Fibroblast of upper back skin (primary cell): ENCODE measurements at regions not wholly inside any gene's neighbourhood (a gene's known extent, or its start where the extent isn't known, plus 50 kb on each side); places are given as distances from the start of the nearest gene placed in this dataset.
A peak's percentile ranks its signal among the peaks of the same experiment; 100 is the strongest.

Source experiments
- DNase-seq: peaks from one replicate; pipeline ENCODE4 v3.0.0-alpha.2; 2013

- DNase-seq: peak; percentile 91
Measured at GRCh38 chr6:113558966-113559365, 298.2 kb upstream of the MARCKS start.

- DNase-seq: peak; percentile 17
Measured at GRCh38 chr6:113560376-113560775, 296.8 kb upstream of the MARCKS start.

- peak; percentile 91 for DNase-seq
Measured at GRCh38 chr6:113560908-113561307, 296.2 kb upstream of the MARCKS start.

GRCh38 chr6:113562248-113562647, 294.9 kb upstream of the MARCKS start:
- no peak for DNase-seq

GRCh38 chr6:113564371-113565171, 292.6 kb upstream of the MARCKS start:
- DNase-seq: peak; percentile 98

GRCh38 chr6:113565306-113565705, 291.8 kb upstream of the MARCKS start:
- DNase-seq: peak; percentile 21

- peak; percentile 75 for DNase-seq
Measured at GRCh38 chr6:113570161-113570560, 287.0 kb upstream of the MARCKS start.

- DNase-seq: no peak
Measured at GRCh38 chr6:113570641-113571040, 286.5 kb upstream of the MARCKS start.

- DNase-seq: no peak
Measured at GRCh38 chr6:113574147-113574546, 283.0 kb upstream of the MARCKS start.

- DNase-seq: no peak
Measured at GRCh38 chr6:113576310-113576709, 280.8 kb upstream of the MARCKS start.

GRCh38 chr6:113578691-113579090, 278.5 kb upstream of the MARCKS start:
- DNase-seq: no peak

- no peak for DNase-seq
Measured at GRCh38 chr6:113584767-113585166, 272.4 kb upstream of the MARCKS start.

GRCh38 chr6:113585246-113585645, 271.9 kb upstream of the MARCKS start:
- DNase-seq: peak; percentile 53

GRCh38 chr6:113586413-113587077, 270.6 kb upstream of the MARCKS start:
- peak; percentile 93 for DNase-seq

GRCh38 chr6:113587078-113587699, 270.0 kb upstream of the MARCKS start:
- no peak for DNase-seq

GRCh38 chr6:113588646-113589045, 268.5 kb upstream of the MARCKS start:
- DNase-seq: peak; percentile 86

- peak; percentile 73 for DNase-seq
Measured at GRCh38 chr6:113591896-113592827, 265.0 kb upstream of the MARCKS start.

- no peak for DNase-seq
Measured at GRCh38 chr6:113594726-113595125, 262.4 kb upstream of the MARCKS start.

GRCh38 chr6:113595911-113596376, 261.2 kb upstream of the MARCKS start:
- peak; percentile 97 for DNase-seq

GRCh38 chr6:113596387-113597230, 260.5 kb upstream of the MARCKS start:
- DNase-seq: no peak

- peak; percentile 48 for DNase-seq
Measured at GRCh38 chr6:113597231-113597583, 259.9 kb upstream of the MARCKS start.

- DNase-seq: no peak
Measured at GRCh38 chr6:113598786-113599185, 258.4 kb upstream of the MARCKS start.
